DND-41 (cell line): ENCODE measurements at regions not wholly inside any gene's neighbourhood (a gene's known extent, or its start where the extent isn't known, plus 50 kb on each side); places are given as distances from the start of the nearest gene placed in this dataset.

Experiments
- ATAC-seq: fragments of 200-7000 bp; cut with Tn5 transposase; 3 replicates; pipeline ENCODE4 v1.9.1; 2021; ENCODE audit warnings: low read depth; ENCODE audit not compliant: insufficient read depth
- DNase-seq: peaks from one replicate; pipeline ENCODE4 v3.0.0-alpha.2; 2020
- H2AFZ ChIP-seq: 2 replicates; pipeline ENCODE4 v1.6.0; 2012; ENCODE audit warnings: low read depth, low read length
- H3K27ac ChIP-seq: 2 replicates; pipeline ENCODE4 v1.5.1; 2012; ENCODE audit warnings: low read length, inconsistent platforms
- H3K27me3 ChIP-seq: fragments of 200-600 bp; sonication (generic); 2 replicates; pipeline ENCODE4 v1.6.0; 2012; ENCODE audit warnings: low read length, mild to moderate bottlenecking, inconsistent platforms; ENCODE audit not compliant: insufficient read depth, poor library complexity
- H3K36me3 ChIP-seq: 2 replicates; pipeline ENCODE4 v1.5.1; 2012; ENCODE audit warnings: low read length, inconsistent platforms; ENCODE audit not compliant: insufficient read depth
- H3K4me1 ChIP-seq: 2 replicates; pipeline ENCODE4 v1.5.1; 2012; ENCODE audit warnings: mild to moderate bottlenecking, low read length; ENCODE audit not compliant: insufficient read depth
- H3K4me2 ChIP-seq: 2 replicates; pipeline ENCODE4 v1.6.0; 2012; ENCODE audit warnings: mild to moderate bottlenecking, moderate library complexity, low read length, inconsistent platforms; ENCODE audit not compliant: insufficient read depth
- H3K4me3 ChIP-seq, 2 experiments: fragments of 200-600 bp in 1 of 2; shearing (Covaris generic) in 1 of 2; 2 replicates each; pipeline ENCODE4 v1.5.1; 2012 to 2016; ENCODE audit warnings: inconsistent platforms in 2 of 2, low read length in 2 of 2, mild to moderate bottlenecking in 2 of 2, low read depth in 1 of 2, moderate library complexity in 1 of 2
- H3K79me2 ChIP-seq: 2 replicates; pipeline ENCODE4 v1.6.0; 2012; ENCODE audit warnings: low read length, inconsistent platforms; ENCODE audit not compliant: insufficient read depth
- H3K9ac ChIP-seq: 2 replicates; pipeline ENCODE4 v1.6.0; 2012; ENCODE audit warnings: low read depth, mild to moderate bottlenecking, inconsistent platforms, low read length, moderate library complexity
- H3K9me3 ChIP-seq: 2 replicates; pipeline ENCODE4 v1.5.1; 2012; ENCODE audit warnings: low read length, moderate library complexity, mild to moderate bottlenecking, inconsistent platforms; ENCODE audit not compliant: insufficient read depth, severe bottlenecking
- H4K20me1 ChIP-seq: 2 replicates; pipeline ENCODE4 v1.6.0; 2012; ENCODE audit warnings: low read length; ENCODE audit not compliant: insufficient read depth
- CTCF ChIP-seq: IDR thresholded peaks from 2 replicates; pipeline ENCODE4 v1.5.1; 2012; ENCODE audit warnings: borderline replicate concordance, low read length, moderate library complexity, mild to moderate bottlenecking; ENCODE audit not compliant: poor library complexity, severe bottlenecking; ENCODE audit errors: extremely low read depth
- EZH2 ChIP-seq: IDR thresholded peaks from 3 replicates; pipeline ENCODE4 v1.6.1; 2012; ENCODE audit warnings: borderline replicate concordance, low read depth, mild to moderate bottlenecking, moderate library complexity, low read length, inconsistent platforms; ENCODE audit not compliant: severe bottlenecking

GRCh38 chr2:163474319-163474744 is 261.5 kb downstream of the FIGN start:
- H3K9ac ChIP-seq = no peak overlapping the region
- no peak overlapping the region for H2AFZ ChIP-seq
- H3K4me3 ChIP-seq = no peak overlapping the region
- H4K20me1 ChIP-seq = no peaks in the 10 kb centered on the region
- ATAC-seq (no peak), DNase-seq (no peak)
- no peak overlapping the region for H3K4me2 ChIP-seq
- H3K27ac ChIP-seq = no peak overlapping the region
- no peaks in the 10 kb centered on the region for H3K4me1 ChIP-seq
- no peaks in the 10 kb centered on the region for H3K79me2 ChIP-seq
- no peaks in the 10 kb centered on the region for H3K9me3 ChIP-seq
- H3K27me3 ChIP-seq = no peaks in the 10 kb centered on the region
- no peak for TF ChIP-seq CTCF
- no peak for TF ChIP-seq EZH2
- no peaks in the 10 kb centered on the region for H3K36me3 ChIP-seq

- no peak overlapping the region for H3K27ac ChIP-seq
- ATAC-seq (no peak), DNase-seq (no peak)
- H3K36me3 ChIP-seq = no peaks in the 10 kb centered on the region
- no peak overlapping the region for H3K4me2 ChIP-seq
- no peak overlapping the region for H3K9ac ChIP-seq
- H3K79me2 ChIP-seq = no peaks in the 10 kb centered on the region
- no peak overlapping the region for H3K4me3 ChIP-seq
- no peaks in the 10 kb centered on the region for H4K20me1 ChIP-seq
- H3K4me1 ChIP-seq = no peaks in the 10 kb centered on the region
- H3K9me3 ChIP-seq = no peaks in the 10 kb centered on the region
- TF ChIP-seq EZH2 (no peak), CTCF (no peak)
- H2AFZ ChIP-seq = no peak overlapping the region
- no peaks in the 10 kb centered on the region for H3K27me3 ChIP-seq
These were observed 263.9 kb downstream of the FIGN start for GRCh38 chr2:163471947-163472346.

GRCh38 chr2:163469561-163469962 is 266.2 kb downstream of the FIGN start:
- no peak for ATAC-seq
- no peaks in the 10 kb centered on the region for H3K9me3 ChIP-seq
- H3K79me2 ChIP-seq = no peaks in the 10 kb centered on the region
- no peaks in the 10 kb centered on the region for H3K4me1 ChIP-seq
- no peaks in the 10 kb centered on the region for H3K36me3 ChIP-seq
- H3K4me3 ChIP-seq = no peak overlapping the region
- TF ChIP-seq EZH2 (no peak), CTCF (no peak)
- H3K9ac ChIP-seq = no peak overlapping the region
- no peak for DNase-seq
- no peak overlapping the region for H3K27ac ChIP-seq
- no peaks in the 10 kb centered on the region for H3K27me3 ChIP-seq
- H2AFZ ChIP-seq = no peak overlapping the region
- H4K20me1 ChIP-seq = no peaks in the 10 kb centered on the region
- H3K4me2 ChIP-seq = no peak overlapping the region

GRCh38 chr2:163467251-163467630 is 268.6 kb downstream of the FIGN start:
- no peaks in the 10 kb centered on the region for H3K9me3 ChIP-seq
- H3K27me3 ChIP-seq = no peaks in the 10 kb centered on the region
- no peaks in the 10 kb centered on the region for H4K20me1 ChIP-seq
- H3K4me2 ChIP-seq = no peak overlapping the region
- no peaks in the 10 kb centered on the region for H3K4me1 ChIP-seq
- no peak overlapping the region for H2AFZ ChIP-seq
- TF ChIP-seq CTCF (no peak), EZH2 (no peak)
- no peak overlapping the region for H3K4me3 ChIP-seq
- no peak overlapping the region for H3K9ac ChIP-seq
- no peaks in the 10 kb centered on the region for H3K36me3 ChIP-seq
- DNase-seq = no peak
- ATAC-seq = no peak
- no peak overlapping the region for H3K27ac ChIP-seq
- no peaks in the 10 kb centered on the region for H3K79me2 ChIP-seq
